ENCODE measurements at regions not wholly inside any gene's neighbourhood (a gene's known extent, or its start where the extent isn't known, plus 50 kb on each side); places are given as distances from the start of the nearest gene placed in this dataset.

DNA sequence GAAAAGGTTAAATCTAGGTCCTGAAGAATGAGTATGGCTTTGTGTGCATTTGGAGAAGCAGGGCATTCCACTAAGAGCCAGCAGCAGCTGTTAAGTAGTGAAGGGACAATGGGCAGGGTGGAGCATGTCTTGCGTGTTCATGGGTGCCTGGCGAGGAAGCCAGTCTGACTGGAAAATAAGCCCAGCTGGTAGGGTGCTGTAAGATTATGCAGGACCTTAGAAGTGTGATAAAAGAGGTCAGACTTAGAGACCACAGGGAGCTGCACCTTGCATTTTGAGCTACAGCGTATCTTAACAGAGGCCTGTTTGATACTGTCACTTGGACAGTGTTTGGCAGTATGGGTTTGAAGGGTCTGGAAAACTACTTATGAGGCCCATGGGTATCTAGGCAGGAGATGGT is 131.7 kb upstream of the ELL2 start:
- H2AFZ ChIP-seq (ENCODE audit: low read depth, low read length), result no peak overlapping the region
- no peaks in the 10 kb centered on the region for H3K4me1 ChIP-seq (ENCODE audit: control insufficient read depth, extremely low read depth, insufficient read depth, low read length)
- DNase-seq (ENCODE audit: low read depth, low spot score) (no peak), FAIRE-seq (no peak)
- no peaks in the 10 kb centered on the region for H3K79me2 ChIP-seq (ENCODE audit: control insufficient read depth, insufficient read depth, low read length)
- no peaks in the 10 kb centered on the region for H4K20me1 ChIP-seq (replicated peaks; ENCODE audit: control insufficient read depth, extremely low read depth, insufficient read depth, low read length)
- no peaks in the 10 kb centered on the region for H3K27me3 ChIP-seq (ENCODE audit: control insufficient read depth in 2 of 2, insufficient read depth in 2 of 2, low read length in 2 of 2)
- no peak overlapping the region for H3K4me3 ChIP-seq (replicated peaks in 1 of 3; ENCODE audit: insufficient read depth in 1 of 3, low read depth in 1 of 3, low read length in 3 of 3)
- no TSS peak for BruUV-seq (replicated peaks)
- H3K4me2 ChIP-seq (ENCODE audit: insufficient read depth, low read length), result no peak overlapping the region
- dilution Hi-C loops (cut with MboI; ENCODE audit: extremely low pct_ligation_motif_present, low sequenced_read_pairs), result no loop called here
- intact Hi-C loops (cut with micrococcal nuclease), result no loop called here
- no peak overlapping the region for H3K9ac ChIP-seq (replicated peaks; ENCODE audit: extremely low read depth, insufficient read depth, low read length)
- no peaks in the 10 kb centered on the region for H3K9me3 ChIP-seq (replicated peaks; ENCODE audit: control insufficient read depth, insufficient read depth, low read length)
- CTCF ChIA-PET, result interaction anchor here (1.5 kb wide), 1 partner anchor 243 kb away, joined by 3 read pairs; no protein-coding TSS in a partner anchor
- no peaks in the 10 kb centered on the region for H3K36me3 ChIP-seq (ENCODE audit: control insufficient read depth in 2 of 2, extremely low read depth in 1 of 2, insufficient read depth in 2 of 2, low read length in 2 of 2)
- TF ChIP-seq JUN (IDR thresholded peaks at IDR 0.05; ENCODE audit: borderline replicate concordance, insufficient read depth, insufficient read length, low read depth) (no peak), POLR2AphosphoS5 (IDR thresholded peaks at IDR 0.05; ENCODE audit: insufficient read depth, low read depth, low read length) (no peak), POLR2A (IDR thresholded peaks at IDR 0.05; ENCODE audit: low read depth, low read length) (no peak), EZH2 (IDR thresholded peaks at IDR 0.05; ENCODE audit: borderline replicate concordance, low read depth, low read length, severe bottlenecking) (no peak), GATA2 (IDR thresholded peaks at IDR 0.05; ENCODE audit: insufficient read depth, insufficient read length, low read depth, low read length) (no peak), MYC (IDR thresholded peaks at IDR 0.05; ENCODE audit: low read depth, low read length) (no peak), FOS (IDR thresholded peaks at IDR 0.05; ENCODE audit: borderline replicate concordance, insufficient read depth, low read length) (no peak)
- TF ChIP-seq, protein P1, sequence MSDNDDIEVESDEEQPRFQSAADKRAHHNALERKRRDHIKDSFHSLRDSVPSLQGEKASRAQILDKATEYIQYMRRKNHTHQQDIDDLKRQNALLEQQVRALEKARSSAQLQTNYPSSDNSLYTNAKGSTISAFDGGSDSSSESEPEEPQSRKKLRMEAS (IDR thresholded peaks at IDR 0.05; ENCODE audit: insufficient read depth, insufficient read length), result no peak
- TF ChIP-seq, protein P2, sequence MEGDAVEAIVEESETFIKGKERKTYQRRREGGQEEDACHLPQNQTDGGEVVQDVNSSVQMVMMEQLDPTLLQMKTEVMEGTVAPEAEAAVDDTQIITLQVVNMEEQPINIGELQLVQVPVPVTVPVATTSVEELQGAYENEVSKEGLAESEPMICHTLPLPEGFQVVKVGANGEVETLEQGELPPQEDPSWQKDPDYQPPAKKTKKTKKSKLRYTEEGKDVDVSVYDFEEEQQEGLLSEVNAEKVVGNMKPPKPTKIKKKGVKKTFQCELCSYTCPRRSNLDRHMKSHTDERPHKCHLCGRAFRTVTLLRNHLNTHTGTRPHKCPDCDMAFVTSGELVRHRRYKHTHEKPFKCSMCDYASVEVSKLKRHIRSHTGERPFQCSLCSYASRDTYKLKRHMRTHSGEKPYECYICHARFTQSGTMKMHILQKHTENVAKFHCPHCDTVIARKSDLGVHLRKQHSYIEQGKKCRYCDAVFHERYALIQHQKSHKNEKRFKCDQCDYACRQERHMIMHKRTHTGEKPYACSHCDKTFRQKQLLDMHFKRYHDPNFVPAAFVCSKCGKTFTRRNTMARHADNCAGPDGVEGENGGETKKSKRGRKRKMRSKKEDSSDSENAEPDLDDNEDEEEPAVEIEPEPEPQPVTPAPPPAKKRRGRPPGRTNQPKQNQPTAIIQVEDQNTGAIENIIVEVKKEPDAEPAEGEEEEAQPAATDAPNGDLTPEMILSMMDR (IDR thresholded peaks at IDR 0.05; ENCODE audit: extremely low read depth in 1 of 2, insufficient read depth in 1 of 2, low read depth in 1 of 2, low read length in 2 of 2), result no peak
- POLR2A ChIA-PET, result no interaction called here
- no peaks in the 10 kb centered on the region for H3K9me1 ChIP-seq (replicated peaks; ENCODE audit: control insufficient read depth, extremely low read depth, insufficient read depth, low read length)
- H3K27ac ChIP-seq (ENCODE audit: insufficient read depth, low read depth, low read length), result no peak overlapping the region
